GM23338 (cell line): ENCODE measurements at regions not wholly inside any gene's neighbourhood (a gene's known extent, or its start where the extent isn't known, plus 50 kb on each side); places are given as distances from the start of the nearest gene placed in this dataset.

ENCODE experiments used
- CREB1 ChIP-seq: fragments of 250-450 bp; sonication (Bioruptor Pico); IDR thresholded peaks from 2 replicates; pipeline ENCODE4 v1.5.0; 2020; ENCODE audit warnings: low read depth, mild to moderate bottlenecking, moderate library complexity
- EZH2 ChIP-seq: fragments of 200-600 bp; sonication (generic); IDR thresholded peaks from one replicate; pipeline ENCODE4 v1.8.0; 2017; ENCODE audit warnings: antibody characterized with exemption, mild to moderate bottlenecking, low read depth; ENCODE audit not compliant: unreplicated experiment
- EZH2phosphoT487 ChIP-seq: fragments of 200-600 bp; sonication (generic); IDR thresholded peaks from one replicate; pipeline ENCODE4 v1.8.1; 2018; ENCODE audit warnings: antibody characterized with exemption; ENCODE audit not compliant: unreplicated experiment
- JUNB ChIP-seq: IDR thresholded peaks from one replicate; pipeline ENCODE4 v1.6.1; 2016; ENCODE audit warnings: antibody characterized with exemption; ENCODE audit not compliant: unreplicated experiment
- POLR2AphosphoS5 ChIP-seq: IDR thresholded peaks from 2 replicates; pipeline ENCODE4 v1.6.1; 2016; ENCODE audit warnings: antibody characterized with exemption, low read depth
- ZNF331 ChIP-seq: fragments of 250-450 bp; sonication (Bioruptor Pico); IDR thresholded peaks from 2 replicates; pipeline ENCODE4 v1.5.0; 2020; ENCODE audit warnings: low read depth, mild to moderate bottlenecking, moderate library complexity
- TF ChIP-seq, protein P1 (sequence below), 2 experiments: fragments of 200-600 bp in 1 of 2; sonication (generic) in 1 of 2; conservative IDR thresholded peaks; 2 replicates each; pipeline versions ENCODE4 v1.5.1 to v1.6.1; 2016 to 2017; ENCODE audit warnings: antibody characterized with exemption in 2 of 2, low read depth in 2 of 2, mild to moderate bottlenecking in 2 of 2, moderate library complexity in 1 of 2
- TF ChIP-seq, protein P2 (sequence below): IDR thresholded peaks from one replicate; pipeline ENCODE4 v1.6.1; 2018; ENCODE audit warnings: antibody characterized with exemption; ENCODE audit not compliant: unreplicated experiment

DNA sequence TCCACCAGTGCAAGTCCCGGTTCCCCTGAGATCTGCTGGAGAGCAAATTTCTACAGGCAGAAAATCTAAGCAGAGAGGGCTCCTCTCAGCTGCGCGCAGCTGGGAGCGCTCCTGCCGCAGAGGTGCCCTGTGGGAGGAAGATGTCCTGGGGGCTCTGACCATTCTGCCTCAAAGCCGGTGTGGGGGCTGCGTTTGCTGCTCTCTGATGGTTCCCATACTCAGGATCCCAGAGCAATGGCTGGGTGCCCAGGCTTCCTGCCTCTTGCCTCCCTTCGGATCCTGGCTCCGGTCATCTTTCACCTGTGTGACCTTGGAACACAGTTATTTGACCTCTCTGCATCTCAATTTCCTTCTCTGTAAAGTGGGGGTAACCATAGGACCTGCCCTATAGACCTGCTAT, 434.2 kb downstream of the ZNF521 start:
- TF ChIP-seq, protein P1, sequence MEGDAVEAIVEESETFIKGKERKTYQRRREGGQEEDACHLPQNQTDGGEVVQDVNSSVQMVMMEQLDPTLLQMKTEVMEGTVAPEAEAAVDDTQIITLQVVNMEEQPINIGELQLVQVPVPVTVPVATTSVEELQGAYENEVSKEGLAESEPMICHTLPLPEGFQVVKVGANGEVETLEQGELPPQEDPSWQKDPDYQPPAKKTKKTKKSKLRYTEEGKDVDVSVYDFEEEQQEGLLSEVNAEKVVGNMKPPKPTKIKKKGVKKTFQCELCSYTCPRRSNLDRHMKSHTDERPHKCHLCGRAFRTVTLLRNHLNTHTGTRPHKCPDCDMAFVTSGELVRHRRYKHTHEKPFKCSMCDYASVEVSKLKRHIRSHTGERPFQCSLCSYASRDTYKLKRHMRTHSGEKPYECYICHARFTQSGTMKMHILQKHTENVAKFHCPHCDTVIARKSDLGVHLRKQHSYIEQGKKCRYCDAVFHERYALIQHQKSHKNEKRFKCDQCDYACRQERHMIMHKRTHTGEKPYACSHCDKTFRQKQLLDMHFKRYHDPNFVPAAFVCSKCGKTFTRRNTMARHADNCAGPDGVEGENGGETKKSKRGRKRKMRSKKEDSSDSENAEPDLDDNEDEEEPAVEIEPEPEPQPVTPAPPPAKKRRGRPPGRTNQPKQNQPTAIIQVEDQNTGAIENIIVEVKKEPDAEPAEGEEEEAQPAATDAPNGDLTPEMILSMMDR (conservative IDR thresholded peaks at IDR 0.05; ENCODE audit: low read depth in 2 of 2): no peak
- no peak for TF ChIP-seq POLR2AphosphoS5
- TF ChIP-seq CREB1 (CRISPR knock-in tag): no peak
- no peak for TF ChIP-seq EZH2
- TF ChIP-seq, protein P2, sequence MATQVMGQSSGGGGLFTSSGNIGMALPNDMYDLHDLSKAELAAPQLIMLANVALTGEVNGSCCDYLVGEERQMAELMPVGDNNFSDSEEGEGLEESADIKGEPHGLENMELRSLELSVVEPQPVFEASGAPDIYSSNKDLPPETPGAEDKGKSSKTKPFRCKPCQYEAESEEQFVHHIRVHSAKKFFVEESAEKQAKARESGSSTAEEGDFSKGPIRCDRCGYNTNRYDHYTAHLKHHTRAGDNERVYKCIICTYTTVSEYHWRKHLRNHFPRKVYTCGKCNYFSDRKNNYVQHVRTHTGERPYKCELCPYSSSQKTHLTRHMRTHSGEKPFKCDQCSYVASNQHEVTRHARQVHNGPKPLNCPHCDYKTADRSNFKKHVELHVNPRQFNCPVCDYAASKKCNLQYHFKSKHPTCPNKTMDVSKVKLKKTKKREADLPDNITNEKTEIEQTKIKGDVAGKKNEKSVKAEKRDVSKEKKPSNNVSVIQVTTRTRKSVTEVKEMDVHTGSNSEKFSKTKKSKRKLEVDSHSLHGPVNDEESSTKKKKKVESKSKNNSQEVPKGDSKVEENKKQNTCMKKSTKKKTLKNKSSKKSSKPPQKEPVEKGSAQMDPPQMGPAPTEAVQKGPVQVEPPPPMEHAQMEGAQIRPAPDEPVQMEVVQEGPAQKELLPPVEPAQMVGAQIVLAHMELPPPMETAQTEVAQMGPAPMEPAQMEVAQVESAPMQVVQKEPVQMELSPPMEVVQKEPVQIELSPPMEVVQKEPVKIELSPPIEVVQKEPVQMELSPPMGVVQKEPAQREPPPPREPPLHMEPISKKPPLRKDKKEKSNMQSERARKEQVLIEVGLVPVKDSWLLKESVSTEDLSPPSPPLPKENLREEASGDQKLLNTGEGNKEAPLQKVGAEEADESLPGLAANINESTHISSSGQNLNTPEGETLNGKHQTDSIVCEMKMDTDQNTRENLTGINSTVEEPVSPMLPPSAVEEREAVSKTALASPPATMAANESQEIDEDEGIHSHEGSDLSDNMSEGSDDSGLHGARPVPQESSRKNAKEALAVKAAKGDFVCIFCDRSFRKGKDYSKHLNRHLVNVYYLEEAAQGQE: no peak
- TF ChIP-seq JUNB: no peak
- TF ChIP-seq EZH2phosphoT487: no peak
- no peak for TF ChIP-seq ZNF331 (CRISPR knock-in tag)
